ENCODE measurements at regions not wholly inside any gene's neighbourhood (a gene's known extent, or its start where the extent isn't known, plus 50 kb on each side); places are given as distances from the start of the nearest gene placed in this dataset.

DNA sequence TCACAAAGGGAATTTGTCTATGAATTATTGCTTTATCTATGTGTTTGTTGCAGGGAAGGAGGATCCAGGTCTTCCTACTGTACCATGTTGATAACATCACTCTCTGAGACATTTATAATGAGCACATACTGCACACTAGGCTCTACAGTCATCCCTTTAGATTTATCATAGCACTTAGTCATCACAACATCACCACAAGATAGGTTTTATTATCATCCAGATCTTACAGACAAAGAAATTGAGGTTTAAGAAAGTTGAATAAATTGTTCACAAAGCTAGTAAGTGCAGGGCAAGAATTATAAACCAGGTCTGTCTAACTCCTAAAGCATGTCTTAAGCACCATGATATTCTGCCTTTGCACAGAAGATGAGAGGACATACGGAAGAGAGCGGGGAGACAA lies 121.1 kb upstream of the ST6GALNAC5 start:
- TF ChIP-seq, protein P1, sequence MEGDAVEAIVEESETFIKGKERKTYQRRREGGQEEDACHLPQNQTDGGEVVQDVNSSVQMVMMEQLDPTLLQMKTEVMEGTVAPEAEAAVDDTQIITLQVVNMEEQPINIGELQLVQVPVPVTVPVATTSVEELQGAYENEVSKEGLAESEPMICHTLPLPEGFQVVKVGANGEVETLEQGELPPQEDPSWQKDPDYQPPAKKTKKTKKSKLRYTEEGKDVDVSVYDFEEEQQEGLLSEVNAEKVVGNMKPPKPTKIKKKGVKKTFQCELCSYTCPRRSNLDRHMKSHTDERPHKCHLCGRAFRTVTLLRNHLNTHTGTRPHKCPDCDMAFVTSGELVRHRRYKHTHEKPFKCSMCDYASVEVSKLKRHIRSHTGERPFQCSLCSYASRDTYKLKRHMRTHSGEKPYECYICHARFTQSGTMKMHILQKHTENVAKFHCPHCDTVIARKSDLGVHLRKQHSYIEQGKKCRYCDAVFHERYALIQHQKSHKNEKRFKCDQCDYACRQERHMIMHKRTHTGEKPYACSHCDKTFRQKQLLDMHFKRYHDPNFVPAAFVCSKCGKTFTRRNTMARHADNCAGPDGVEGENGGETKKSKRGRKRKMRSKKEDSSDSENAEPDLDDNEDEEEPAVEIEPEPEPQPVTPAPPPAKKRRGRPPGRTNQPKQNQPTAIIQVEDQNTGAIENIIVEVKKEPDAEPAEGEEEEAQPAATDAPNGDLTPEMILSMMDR (IDR thresholded peaks at IDR 0.05; ENCODE audit: poor library complexity): no peak
- TF ChIP-seq EZH2 (IDR thresholded peaks at IDR 0.05; ENCODE audit: borderline replicate concordance): no peak
